Peyer's patch (tissue), 4 donors: ENCODE measurements at regions not wholly inside any gene's neighbourhood (a gene's known extent, or its start where the extent isn't known, plus 50 kb on each side); places are given as distances from the start of the nearest gene placed in this dataset.

ENCODE experiments used
- DNase-seq, 3 donors: peaks; one replicate each; pipeline ENCODE4 v3.0.0-alpha.2; 2017 to 2019
- H3K27ac ChIP-seq, 4 donors: fragments of 200-600 bp; sonication (generic); one replicate each; pipeline ENCODE4 v1.5.1; 2016 to 2019
- H3K27me3 ChIP-seq, 2 donors: fragments of 200-600 bp; sonication (generic); one replicate each; pipeline ENCODE4 v1.5.1; 2019
- H3K36me3 ChIP-seq, 3 donors: fragments of 200-600 bp; sonication (generic); one replicate each; pipeline ENCODE4 v1.5.1; 2016 to 2019
- H3K4me1 ChIP-seq, 4 donors: fragments of 200-600 bp; sonication (generic); one replicate each; pipeline ENCODE4 v1.5.1; 2016 to 2019
- H3K4me3 ChIP-seq, 4 donors: fragments of 200-600 bp; sonication (generic); 1 replicate in 3 of 4; 2 replicates in 1 of 4; pipeline ENCODE4 v1.5.1; 2016 to 2019; ENCODE audit warnings: mild to moderate bottlenecking in 1 of 4
- H3K9me3 ChIP-seq, 4 donors: fragments of 200-600 bp; sonication (generic); one replicate each; pipeline ENCODE4 v1.5.1; 2016 to 2019; ENCODE audit warnings: mild to moderate bottlenecking in 1 of 4
- CTCF ChIP-seq, 6 experiments: fragments of 450-650 bp in 4 of 6; fragments of 200-600 bp in 2 of 6; sonication (generic) in 1 of 6; IDR thresholded peaks; one replicate each; pipeline ENCODE4 v1.5.1; 2017 to 2019; ENCODE audit warnings: antibody characterized with exemption in 6 of 6, mild to moderate bottlenecking in 3 of 6, moderate library complexity in 1 of 6
- POLR2A ChIP-seq, 2 donors: fragments of 450-650 bp; IDR thresholded peaks; one replicate each; pipeline ENCODE4 v1.5.1; 2017; ENCODE audit warnings: antibody characterized with exemption in 2 of 2, mild to moderate bottlenecking in 2 of 2, moderate library complexity in 2 of 2

GRCh38 chr22:25364736-25365241 lies 145.3 kb downstream of the CRYBB2 start:
- DNase-seq: peak in 1 of 3 donors; percentile 79
- H3K4me1 ChIP-seq: peaks cover 0 to 25% (median 0%) of the 10 kb centered on the region in 4 donors
- H3K4me3 ChIP-seq: no peak overlapping the region
- H3K36me3 ChIP-seq: peaks cover 0 to 8% (median 0%) of the 10 kb centered on the region in 3 donors
- no peaks in the 10 kb centered on the region for H3K27me3 ChIP-seq
- TF ChIP-seq CTCF (IDR thresholded peaks at IDR 0.05) (no peak), POLR2A (IDR thresholded peaks at IDR 0.05) (no peak)
- H3K9me3 ChIP-seq: no peaks in the 10 kb centered on the region
- peak overlapping the region in 1 of 4 donors; percentile 77 for H3K27ac ChIP-seq

GRCh38 chr22:25365491-25366261 lies 146.2 kb downstream of the CRYBB2 start:
- no peaks in the 10 kb centered on the region for H3K27me3 ChIP-seq
- H3K9me3 ChIP-seq: no peaks in the 10 kb centered on the region
- H3K36me3 ChIP-seq: peaks cover 0 to 12% (median 0%) of the 10 kb centered on the region in 3 donors
- no peak overlapping the region for H3K27ac ChIP-seq
- DNase-seq: no peak
- H3K4me1 ChIP-seq: peaks cover 0 to 25% (median 0%) of the 10 kb centered on the region in 4 donors
- no peak overlapping the region for H3K4me3 ChIP-seq
- TF ChIP-seq POLR2A (IDR thresholded peaks at IDR 0.05) (no peak), CTCF (IDR thresholded peaks at IDR 0.05) (no peak)

GRCh38 chr22:25366408-25366807 lies 147.0 kb downstream of the CRYBB2 start:
- Histone ChIP-seq H3K36me3 (peaks cover 0 to 12% (median 0%) of the 10 kb centered on the region in 3 donors), H3K27ac (no peak overlapping the region), H3K9me3 (no peaks in the 10 kb centered on the region), H3K4me3 (no peak overlapping the region), H3K27me3 (no peaks in the 10 kb centered on the region), H3K4me1 (peaks cover 0 to 25% (median 0%) of the 10 kb centered on the region in 4 donors)
- no peak for TF ChIP-seq CTCF (IDR thresholded peaks at IDR 0.05)
- TF ChIP-seq POLR2A (IDR thresholded peaks at IDR 0.05): no peak
- no peak for DNase-seq

GRCh38 chr22:25366876-25367466 lies 147.5 kb downstream of the CRYBB2 start:
- H3K27me3 ChIP-seq: no peaks in the 10 kb centered on the region
- no peaks in the 10 kb centered on the region for H3K9me3 ChIP-seq
- peaks cover 0 to 25% (median 0%) of the 10 kb centered on the region in 4 donors for H3K4me1 ChIP-seq
- no peak for DNase-seq
- peaks cover 0 to 12% (median 0%) of the 10 kb centered on the region in 3 donors for H3K36me3 ChIP-seq
- H3K4me3 ChIP-seq: no peak overlapping the region
- no peak for TF ChIP-seq CTCF (IDR thresholded peaks at IDR 0.05)
- TF ChIP-seq POLR2A (IDR thresholded peaks at IDR 0.05): no peak
- H3K27ac ChIP-seq: no peak overlapping the region

GRCh38 chr22:25367756-25368155 lies 148.3 kb downstream of the CRYBB2 start:
- H3K27me3 ChIP-seq: no peaks in the 10 kb centered on the region
- no peak for DNase-seq
- TF ChIP-seq CTCF (IDR thresholded peaks at IDR 0.05) (no peak), POLR2A (IDR thresholded peaks at IDR 0.05) (no peak)
- H3K9me3 ChIP-seq: no peaks in the 10 kb centered on the region
- H3K4me1 ChIP-seq: peaks cover 0 to 25% (median 0%) of the 10 kb centered on the region in 4 donors
- no peak overlapping the region for H3K27ac ChIP-seq
- H3K36me3 ChIP-seq: peaks cover 0 to 12% (median 0%) of the 10 kb centered on the region in 3 donors
- H3K4me3 ChIP-seq: no peak overlapping the region
